Naive thymus-derived CD4-positive, alpha-beta T cell (primary cell): ENCODE measurements at regions not wholly inside any gene's neighbourhood (a gene's known extent, or its start where the extent isn't known, plus 50 kb on each side); places are given as distances from the start of the nearest gene placed in this dataset.

Source experiments
- ATAC-seq: fragments of 150-1000 bp; cut with Tn5 transposase; 2 replicates; pipeline ENCODE4 v1.10.0; 2021; ENCODE audit warnings: mild to moderate bottlenecking, moderate library complexity
- CTCF ChIA-PET: fragments of 350-600 bp; sonication (Branson Sonifier 250); formaldehyde crosslinking; loops from one replicate; lab custom pipeline; 2021; ENCODE audit warnings: antibody characterized with exemption; lab: Charles Lee
- POLR2A ChIA-PET: fragments of 350-600 bp; sonication (Branson Sonifier 250); formaldehyde crosslinking; loops from one replicate; lab custom pipeline; 2021; ENCODE audit warnings: antibody characterized with exemption, inconsistent platforms; lab: Charles Lee
- DNase-seq, 9 donors: peaks; one replicate each; pipeline versions ENCODE4 v3.0.0 to v3.0.0-alpha.2; 2020 to 2022; ENCODE audit warnings: mixed read lengths in 1 of 9
- H3K27ac ChIP-seq: one replicate; pipeline ENCODE4 v1.7.0; 2013; ENCODE audit warnings: mild to moderate bottlenecking, low read depth, low read length, moderate library complexity
- H3K27me3 ChIP-seq, 2 donors: one replicate each; pipeline ENCODE4 v1.7.0; 2013; ENCODE audit warnings: low read length in 2 of 2, mild to moderate bottlenecking in 2 of 2, moderate library complexity in 2 of 2; ENCODE audit not compliant: control insufficient read depth in 2 of 2, insufficient read depth in 2 of 2
- H3K36me3 ChIP-seq, 3 experiments: 1 replicate in 2 of 3; 2 replicates in 1 of 3; pipeline ENCODE4 v1.7.0; 2013; ENCODE audit warnings: low read length in 3 of 3, mild to moderate bottlenecking in 3 of 3, moderate library complexity in 1 of 3; ENCODE audit not compliant: insufficient read depth in 3 of 3, control insufficient read depth in 2 of 3
- H3K4me1 ChIP-seq, 2 donors: one replicate each; pipeline ENCODE4 v1.7.0; 2013; ENCODE audit warnings: low read length in 2 of 2, mild to moderate bottlenecking in 2 of 2, moderate library complexity in 1 of 2; ENCODE audit not compliant: control insufficient read depth in 2 of 2, insufficient read depth in 2 of 2
- H3K4me3 ChIP-seq: 2 replicates; pipeline ENCODE4 v1.7.0; 2013; ENCODE audit warnings: mild to moderate bottlenecking, low read length
- H3K9me3 ChIP-seq, 3 experiments: 1 replicate in 2 of 3; 2 replicates in 1 of 3; pipeline ENCODE4 v1.7.0; 2013; ENCODE audit warnings: low read length in 3 of 3; ENCODE audit not compliant: control insufficient read depth in 2 of 3
- H3K27ac Mint-ChIP-seq, 9 donors: one replicate each; pipeline ENCODE4 v1.8.0; 2020 to 2022; ENCODE audit warnings: mixed read lengths in 9 of 9, mild to moderate bottlenecking in 8 of 9, moderate library complexity in 5 of 9, inconsistent platforms in 2 of 9
- H3K27me3 Mint-ChIP-seq, 5 donors: one replicate each; pipeline ENCODE4 v1.8.0; 2021 to 2022; ENCODE audit warnings: mixed read lengths in 5 of 5, mild to moderate bottlenecking in 1 of 5
- H3K36me3 Mint-ChIP-seq, 5 donors: one replicate each; pipeline ENCODE4 v1.8.0; 2020 to 2022; ENCODE audit warnings: mixed read lengths in 5 of 5, mild to moderate bottlenecking in 3 of 5, inconsistent platforms in 1 of 5
- H3K4me1 Mint-ChIP-seq, 7 donors: one replicate each; pipeline ENCODE4 v1.8.0; 2020 to 2022; ENCODE audit warnings: mixed read lengths in 7 of 7, mild to moderate bottlenecking in 3 of 7, inconsistent platforms in 1 of 7
- H3K4me3 Mint-ChIP-seq, 10 donors: one replicate each; pipeline ENCODE4 v1.8.0; 2020 to 2022; ENCODE audit warnings: mild to moderate bottlenecking in 10 of 10, mixed read lengths in 10 of 10, moderate library complexity in 6 of 10, inconsistent platforms in 2 of 10
- H3K9me3 Mint-ChIP-seq, 11 donors: one replicate each; pipeline ENCODE4 v1.8.0; 2020 to 2022; ENCODE audit warnings: mixed read lengths in 11 of 11, mild to moderate bottlenecking in 4 of 11, inconsistent platforms in 1 of 11, moderate library complexity in 1 of 11
- intact Hi-C, 2 donors: fragments of 100-400 bp; cut with micrococcal nuclease; formaldehyde crosslinking; loops; one replicate each; pipeline ENCODE4 v1.15.1; 2023

GRCh38 chr3:31025541-31025940, 131.1 kb upstream of the GADL1 start:
- no peaks in the 10 kb centered on the region for H3K4me1 Mint-ChIP-seq
- POLR2A ChIA-PET: no interaction called here
- DNase-seq (no peak), ATAC-seq (no peak)
- no peak overlapping the region for H3K27ac Mint-ChIP-seq
- H3K4me3 ChIP-seq: no peak overlapping the region
- H3K36me3 ChIP-seq: no peaks in the 10 kb centered on the region
- H3K27ac ChIP-seq: no peak overlapping the region
- peaks cover 0 to 8% (median 0%) of the 10 kb centered on the region in 3 experiments for H3K9me3 ChIP-seq
- H3K36me3 Mint-ChIP-seq: peaks cover 0 to 10% (median 0%) of the 10 kb centered on the region in 5 donors
- CTCF ChIA-PET: no interaction called here
- no peaks in the 10 kb centered on the region for H3K27me3 Mint-ChIP-seq
- intact Hi-C loops: no loop called here
- no peaks in the 10 kb centered on the region for H3K4me1 ChIP-seq
- peaks cover 0 to 30% (median 8%) of the 10 kb centered on the region in 11 donors for H3K9me3 Mint-ChIP-seq
- no peaks in the 10 kb centered on the region for H3K27me3 ChIP-seq
- H3K4me3 Mint-ChIP-seq: no peak overlapping the region

GRCh38 chr3:31027191-31027761, 132.8 kb upstream of the GADL1 start:
- Mint-ChIP-seq H3K27me3 (peaks cover 0 to 5% (median 0%) of the 10 kb centered on the region in 5 donors), H3K9me3 (peaks cover 0 to 30% (median 8%) of the 10 kb centered on the region in 11 donors), H3K4me1 (no peaks in the 10 kb centered on the region), H3K4me3 (no peak overlapping the region), H3K36me3 (peaks cover 0 to 10% (median 0%) of the 10 kb centered on the region in 5 donors), H3K27ac (no peak overlapping the region)
- DNase-seq: no peak
- no peak for ATAC-seq
- H3K27me3 ChIP-seq: no peaks in the 10 kb centered on the region
- ChIA-PET POLR2A (no interaction called here), CTCF (interaction anchor here (0.7 kb wide), 1 partner anchor 1149 kb away, joined by 3 read pairs; no protein-coding TSS in a partner anchor)
- H3K4me3 ChIP-seq: no peak overlapping the region
- H3K4me1 ChIP-seq: no peaks in the 10 kb centered on the region
- H3K27ac ChIP-seq: no peak overlapping the region
- intact Hi-C loops: no loop called here
- no peaks in the 10 kb centered on the region for H3K36me3 ChIP-seq
- peaks cover 0 to 8% (median 0%) of the 10 kb centered on the region in 3 experiments for H3K9me3 ChIP-seq

- Mint-ChIP-seq H3K4me3 (no peak overlapping the region), H3K4me1 (no peaks in the 10 kb centered on the region), H3K36me3 (peaks cover 0 to 10% (median 0%) of the 10 kb centered on the region in 5 donors), H3K27ac (no peak overlapping the region), H3K9me3 (peaks cover 0 to 30% (median 8%) of the 10 kb centered on the region in 11 donors), H3K27me3 (peaks cover 0 to 5% (median 0%) of the 10 kb centered on the region in 5 donors)
- no peaks in the 10 kb centered on the region for H3K27me3 ChIP-seq
- H3K9me3 ChIP-seq: peaks cover 0 to 8% (median 0%) of the 10 kb centered on the region in 3 experiments
- no peak overlapping the region for H3K4me3 ChIP-seq
- no peak overlapping the region for H3K27ac ChIP-seq
- POLR2A ChIA-PET: no interaction called here
- DNase-seq (no peak), ATAC-seq (no peak)
- intact Hi-C loops: no loop called here
- no peaks in the 10 kb centered on the region for H3K36me3 ChIP-seq
- CTCF ChIA-PET: no interaction called here
- H3K4me1 ChIP-seq: no peaks in the 10 kb centered on the region
Observed at GRCh38 chr3:31027914-31028313, 133.5 kb upstream of the GADL1 start.

GRCh38 chr3:31028766-31029165, 134.3 kb upstream of the GADL1 start:
- H3K4me3 Mint-ChIP-seq: no peak overlapping the region
- H3K4me1 Mint-ChIP-seq: no peaks in the 10 kb centered on the region
- ATAC-seq (no peak), DNase-seq (no peak)
- POLR2A ChIA-PET: no interaction called here
- H3K27me3 ChIP-seq: no peaks in the 10 kb centered on the region
- H3K36me3 Mint-ChIP-seq: peaks cover 0 to 10% (median 0%) of the 10 kb centered on the region in 5 donors
- no peaks in the 10 kb centered on the region for H3K36me3 ChIP-seq
- CTCF ChIA-PET: no interaction called here
- H3K9me3 ChIP-seq: peaks cover 0 to 8% (median 0%) of the 10 kb centered on the region in 3 experiments
- no peak overlapping the region for H3K4me3 ChIP-seq
- peaks cover 0 to 5% (median 0%) of the 10 kb centered on the region in 5 donors for H3K27me3 Mint-ChIP-seq
- intact Hi-C loops: no loop called here
- H3K9me3 Mint-ChIP-seq: peaks cover 0 to 30% (median 8%) of the 10 kb centered on the region in 11 donors
- no peak overlapping the region for H3K27ac ChIP-seq
- H3K4me1 ChIP-seq: no peaks in the 10 kb centered on the region
- H3K27ac Mint-ChIP-seq: no peak overlapping the region

GRCh38 chr3:31029706-31030105, 135.2 kb upstream of the GADL1 start:
- H3K9me3 ChIP-seq: peaks cover 0 to 8% (median 0%) of the 10 kb centered on the region in 3 experiments
- CTCF ChIA-PET: no interaction called here
- no peaks in the 10 kb centered on the region for H3K27me3 ChIP-seq
- H3K9me3 Mint-ChIP-seq: peaks cover 0 to 30% (median 8%) of the 10 kb centered on the region in 11 donors
- no peak overlapping the region for H3K27ac Mint-ChIP-seq
- H3K27ac ChIP-seq: no peak overlapping the region
- no peak overlapping the region for H3K4me3 ChIP-seq
- intact Hi-C loops: no loop called here
- H3K4me3 Mint-ChIP-seq: no peak overlapping the region
- peaks cover 0 to 6% (median 0%) of the 10 kb centered on the region in 5 donors for H3K27me3 Mint-ChIP-seq
- ATAC-seq: no peak
- DNase-seq: no peak
- H3K36me3 Mint-ChIP-seq: peaks cover 0 to 10% (median 0%) of the 10 kb centered on the region in 5 donors
- no peaks in the 10 kb centered on the region for H3K36me3 ChIP-seq
- H3K4me1 Mint-ChIP-seq: no peaks in the 10 kb centered on the region
- H3K4me1 ChIP-seq: no peaks in the 10 kb centered on the region
- POLR2A ChIA-PET: no interaction called here

- Mint-ChIP-seq H3K4me1 (no peaks in the 10 kb centered on the region), H3K27me3 (peaks cover 0 to 6% (median 0%) of the 10 kb centered on the region in 5 donors), H3K36me3 (no peaks in the 10 kb centered on the region), H3K9me3 (peaks cover 0 to 4% (median 0%) of the 10 kb centered on the region in 11 donors), H3K27ac (no peak overlapping the region), H3K4me3 (no peak overlapping the region)
- ChIA-PET POLR2A (no interaction called here), CTCF (interaction anchor here (0.6 kb wide), 1 partner anchor 144 kb away, joined by 4 read pairs; no protein-coding TSS in a partner anchor)
- Histone ChIP-seq H3K9me3 (no peaks in the 10 kb centered on the region), H3K27me3 (no peaks in the 10 kb centered on the region), H3K27ac (no peak overlapping the region), H3K36me3 (no peaks in the 10 kb centered on the region), H3K4me1 (no peaks in the 10 kb centered on the region), H3K4me3 (no peak overlapping the region)
- ATAC-seq (no peak), DNase-seq (no peak)
- intact Hi-C loops: no loop called here
Observed at GRCh38 chr3:31035681-31036080, 141.2 kb upstream of the GADL1 start.
